Lower leg skin (tissue), 3 donors: ENCODE measurements at regions not wholly inside any gene's neighbourhood (a gene's known extent, or its start where the extent isn't known, plus 50 kb on each side); places are given as distances from the start of the nearest gene placed in this dataset.

ENCODE experiments used
- CTCF ChIP-seq, 3 donors: fragments of 450-650 bp; IDR thresholded peaks; one replicate each; pipeline ENCODE4 v1.5.1; 2016; ENCODE audit warnings: antibody characterized with exemption in 3 of 3, mild to moderate bottlenecking in 3 of 3, moderate library complexity in 2 of 3
- POLR2A ChIP-seq, 2 donors: fragments of 450-650 bp; IDR thresholded peaks; one replicate each; pipeline ENCODE4 v1.6.1; 2016 to 2017; ENCODE audit warnings: antibody characterized with exemption in 2 of 2, mild to moderate bottlenecking in 1 of 2, moderate library complexity in 1 of 2

DNA sequence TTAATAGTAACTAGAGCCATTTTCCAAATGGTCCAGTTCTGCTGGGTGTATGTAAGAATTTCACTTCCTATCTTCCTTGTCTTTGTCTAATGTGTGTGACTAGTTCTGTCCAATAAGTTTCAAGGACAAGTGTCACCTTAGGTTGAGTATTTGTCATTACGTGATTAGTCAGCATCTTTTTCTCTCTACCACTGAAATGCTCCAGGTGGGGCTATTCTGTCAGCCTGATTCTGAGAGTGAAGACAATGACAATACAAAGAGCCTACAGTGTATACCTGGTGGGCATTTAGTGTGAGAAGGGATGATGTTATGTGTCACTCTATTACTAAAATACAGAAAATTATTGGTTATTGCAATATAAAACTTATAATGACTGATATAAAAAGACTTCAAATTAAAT lies 876.3 kb downstream of the C4orf33 start:
- TF ChIP-seq POLR2A (IDR thresholded peaks at IDR 0.05) (no peak), CTCF (IDR thresholded peaks at IDR 0.05) (no peak)
